Brain microvascular endothelial cell (primary cell): ENCODE measurements at regions not wholly inside any gene's neighbourhood (a gene's known extent, or its start where the extent isn't known, plus 50 kb on each side); places are given as distances from the start of the nearest gene placed in this dataset.

Experiments
- DNase-seq: peaks from one replicate; pipeline ENCODE4 v3.0.0-alpha.2; 2020
- H3K27ac ChIP-seq: fragments of 250-450 bp; sonication (Bioruptor Pico); 2 replicates; pipeline ENCODE4 v1.5.1; 2020; ENCODE audit warnings: mild to moderate bottlenecking, moderate library complexity
- H3K27me3 ChIP-seq: fragments of 250-450 bp; sonication (Bioruptor Pico); replicated peaks from 2 replicates; pipeline ENCODE4 v1.5.1; 2020; ENCODE audit warnings: mild to moderate bottlenecking
- H3K36me3 ChIP-seq: fragments of 250-450 bp; sonication (Bioruptor Pico); replicated peaks from 2 replicates; pipeline ENCODE4 v1.5.1; 2020; ENCODE audit warnings: mild to moderate bottlenecking
- H3K4me3 ChIP-seq: 2 replicates; pipeline ENCODE4 v1.5.1; 2011; ENCODE audit warnings: low read depth, mild to moderate bottlenecking, control low read depth, low read length, moderate library complexity
- CTCF ChIP-seq: IDR thresholded peaks from 2 replicates; pipeline ENCODE4 v1.5.1; 2011; ENCODE audit warnings: low read depth, mild to moderate bottlenecking, moderate library complexity, low read length, control low read depth, inconsistent platforms; ENCODE audit errors: missing control alignments
- in situ Hi-C: cut with HindIII; loops from 2 replicates; pipeline ENCODE4 v1.10.0; 2017; ENCODE audit warnings: low sequenced_read_pairs, low pct_ligation_motif_present

GRCh38 chr6:115393821-115394220 lies 666.9 kb downstream of the FRK start:
- Histone ChIP-seq H3K27me3 (no peaks in the 10 kb centered on the region), H3K27ac (no peak overlapping the region), H3K36me3 (no peaks in the 10 kb centered on the region), H3K4me3 (no peak overlapping the region)
- no peak for TF ChIP-seq CTCF
- DNase-seq = no peak
- in situ Hi-C loops = no loop called here

- no peak for DNase-seq
- in situ Hi-C loops = no loop called here
- Histone ChIP-seq H3K27me3 (no peaks in the 10 kb centered on the region), H3K4me3 (no peak overlapping the region), H3K36me3 (no peaks in the 10 kb centered on the region), H3K27ac (no peak overlapping the region)
- no peak for TF ChIP-seq CTCF
Observed at GRCh38 chr6:115370202-115370601, 690.5 kb downstream of the FRK start.

- Histone ChIP-seq H3K4me3 (no peak overlapping the region), H3K36me3 (no peaks in the 10 kb centered on the region), H3K27ac (no peak overlapping the region), H3K27me3 (no peaks in the 10 kb centered on the region)
- TF ChIP-seq CTCF = no peak
- in situ Hi-C loops = no loop called here
- no peak for DNase-seq
Observed at GRCh38 chr6:115365783-115366182, 694.9 kb downstream of the FRK start.

GRCh38 chr6:115363379-115363778 lies 697.3 kb downstream of the FRK start:
- no peak overlapping the region for H3K4me3 ChIP-seq
- in situ Hi-C loops = no loop called here
- H3K27me3 ChIP-seq = no peaks in the 10 kb centered on the region
- no peak for TF ChIP-seq CTCF
- no peak overlapping the region for H3K27ac ChIP-seq
- no peak for DNase-seq
- H3K36me3 ChIP-seq = no peaks in the 10 kb centered on the region

GRCh38 chr6:115362234-115362633 lies 698.5 kb downstream of the FRK start:
- Histone ChIP-seq H3K27me3 (no peaks in the 10 kb centered on the region), H3K27ac (no peak overlapping the region), H3K4me3 (no peak overlapping the region), H3K36me3 (no peaks in the 10 kb centered on the region)
- no peak for TF ChIP-seq CTCF
- no peak for DNase-seq
- in situ Hi-C loops = no loop called here

GRCh38 chr6:115360602-115361325 lies 699.9 kb downstream of the FRK start:
- no peak overlapping the region for H3K4me3 ChIP-seq
- no peaks in the 10 kb centered on the region for H3K36me3 ChIP-seq
- no peaks in the 10 kb centered on the region for H3K27me3 ChIP-seq
- in situ Hi-C loops = no loop called here
- DNase-seq = no peak
- no peak overlapping the region for H3K27ac ChIP-seq
- TF ChIP-seq CTCF = no peak
